Sigmoid colon (tissue), 6 donors: ENCODE measurements at regions not wholly inside any gene's neighbourhood (a gene's known extent, or its start where the extent isn't known, plus 50 kb on each side); places are given as distances from the start of the nearest gene placed in this dataset.

Source experiments
- DNase-seq: peaks from one replicate; pipeline ENCODE4 v3.0.0-alpha.2; 2019
- H3K27ac ChIP-seq, 4 donors: fragments of 200-600 bp; sonication (generic); one replicate each; pipeline ENCODE4 v1.5.1; 2016 to 2019; ENCODE audit warnings: mild to moderate bottlenecking in 1 of 4
- H3K27me3 ChIP-seq, 3 donors: fragments of 200-600 bp; sonication (generic); one replicate each; pipeline ENCODE4 v1.5.1; 2019; ENCODE audit warnings: mild to moderate bottlenecking in 1 of 3
- H3K36me3 ChIP-seq, 4 donors: fragments of 200-600 bp; sonication (generic); one replicate each; pipeline ENCODE4 v1.5.1; 2016 to 2019
- H3K4me1 ChIP-seq, 4 donors: fragments of 200-600 bp; sonication (generic); one replicate each; pipeline ENCODE4 v1.5.1; 2017 to 2019
- H3K4me3 ChIP-seq, 4 donors: fragments of 200-600 bp; sonication (generic); one replicate each; pipeline ENCODE4 v1.5.1; 2017 to 2019; ENCODE audit warnings: mild to moderate bottlenecking in 2 of 4, moderate library complexity in 1 of 4
- H3K9me3 ChIP-seq, 4 donors: fragments of 200-600 bp in 3 of 4; sonication (generic) in 3 of 4; one replicate each; pipeline versions ENCODE4 v1.5.1 to v1.6.1; 2013 to 2019
- EP300 ChIP-seq, 4 donors: sonication (generic); formaldehyde crosslinking; IDR thresholded peaks; one replicate each; pipeline ENCODE4 v1.6.1; 2017; ENCODE audit warnings: antibody characterized with exemption in 4 of 4
- POLR2A ChIP-seq, 2 donors: fragments of 450-650 bp; IDR thresholded peaks; one replicate each; pipeline ENCODE4 v1.6.1; 2016; ENCODE audit warnings: antibody characterized with exemption in 2 of 2, mild to moderate bottlenecking in 2 of 2, moderate library complexity in 2 of 2
- POLR2AphosphoS5 ChIP-seq, 4 donors: sonication (generic); formaldehyde crosslinking; IDR thresholded peaks; one replicate each; pipeline ENCODE4 v1.6.1; 2017; ENCODE audit warnings: antibody characterized with exemption in 4 of 4
- WGBS, 2 donors: extraction: QIAGEN DNeasy Blood & Tissue Kit; methylation state at CpG; one replicate each; pipeline ENCODE4 v1.1.7; 2013; 5-methylcytosine and 5-hydroxymethylcytosine counted together
- intact Hi-C: fragments of 100-400 bp; cut with DNase I; formaldehyde crosslinking; loops from one replicate; pipeline ENCODE4 v1.15.1; 2023
- TF ChIP-seq, protein P1 (sequence below), 4 experiments: fragments of 450-650 bp in 3 of 4; fragments of 200-600 bp in 1 of 4; IDR thresholded peaks; one replicate each; pipeline ENCODE4 v1.5.1; 2016 to 2019; ENCODE audit warnings: antibody characterized with exemption in 4 of 4, mild to moderate bottlenecking in 3 of 4, moderate library complexity in 2 of 4
- donor health status: healthy with polysubstance abuse.
- donor health status: healthy.

DNA sequence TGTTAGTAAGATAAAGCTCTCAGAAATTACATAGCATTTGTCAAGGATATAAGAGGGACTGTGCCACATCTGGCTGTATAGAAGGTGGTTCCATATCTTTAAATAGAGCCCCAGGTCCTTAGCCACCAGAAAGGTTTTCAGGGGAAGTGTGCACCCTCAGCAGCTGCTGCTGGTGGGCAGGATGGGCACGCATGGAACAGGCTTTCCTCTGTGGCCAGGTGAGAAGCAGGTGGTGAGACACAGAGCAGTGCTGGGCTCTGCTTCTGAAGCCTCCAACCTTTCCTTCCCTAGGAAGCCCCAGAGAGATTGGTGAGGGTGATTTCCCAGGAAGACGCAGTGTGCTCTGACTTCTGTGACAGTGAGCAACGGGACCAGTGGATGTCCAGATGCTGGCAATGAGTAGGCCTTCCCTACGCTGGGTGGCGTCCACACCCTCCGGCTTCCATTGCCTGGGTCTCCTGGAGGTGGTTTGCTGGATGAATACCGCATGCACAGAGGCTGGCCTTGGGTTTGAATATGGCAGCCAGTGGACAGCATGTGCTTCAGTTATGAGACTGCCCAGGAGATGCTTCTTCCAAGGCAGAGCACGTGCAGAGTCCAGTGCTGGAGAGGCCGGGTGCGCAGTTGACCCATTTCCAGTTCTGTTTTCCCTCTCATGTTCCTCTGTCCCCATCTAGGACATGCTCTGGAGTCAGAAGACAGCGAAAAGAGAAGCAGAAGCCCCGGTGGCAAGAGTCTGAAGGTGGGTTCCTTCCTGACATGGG is 52.7 kb upstream of the POLG start:
- H3K4me3 ChIP-seq = no peak overlapping the region
- no peak for TF ChIP-seq POLR2A (IDR thresholded peaks at IDR 0.05)
- TF ChIP-seq EP300 (IDR thresholded peaks at IDR 0.05) = no peak
- TF ChIP-seq POLR2AphosphoS5 (IDR thresholded peaks at IDR 0.05) = no peak
- TF ChIP-seq, protein P1, sequence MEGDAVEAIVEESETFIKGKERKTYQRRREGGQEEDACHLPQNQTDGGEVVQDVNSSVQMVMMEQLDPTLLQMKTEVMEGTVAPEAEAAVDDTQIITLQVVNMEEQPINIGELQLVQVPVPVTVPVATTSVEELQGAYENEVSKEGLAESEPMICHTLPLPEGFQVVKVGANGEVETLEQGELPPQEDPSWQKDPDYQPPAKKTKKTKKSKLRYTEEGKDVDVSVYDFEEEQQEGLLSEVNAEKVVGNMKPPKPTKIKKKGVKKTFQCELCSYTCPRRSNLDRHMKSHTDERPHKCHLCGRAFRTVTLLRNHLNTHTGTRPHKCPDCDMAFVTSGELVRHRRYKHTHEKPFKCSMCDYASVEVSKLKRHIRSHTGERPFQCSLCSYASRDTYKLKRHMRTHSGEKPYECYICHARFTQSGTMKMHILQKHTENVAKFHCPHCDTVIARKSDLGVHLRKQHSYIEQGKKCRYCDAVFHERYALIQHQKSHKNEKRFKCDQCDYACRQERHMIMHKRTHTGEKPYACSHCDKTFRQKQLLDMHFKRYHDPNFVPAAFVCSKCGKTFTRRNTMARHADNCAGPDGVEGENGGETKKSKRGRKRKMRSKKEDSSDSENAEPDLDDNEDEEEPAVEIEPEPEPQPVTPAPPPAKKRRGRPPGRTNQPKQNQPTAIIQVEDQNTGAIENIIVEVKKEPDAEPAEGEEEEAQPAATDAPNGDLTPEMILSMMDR (IDR thresholded peaks at IDR 0.05) = no peak
- H3K27ac ChIP-seq = no peak overlapping the region
- H3K4me1 ChIP-seq = peaks cover 0 to 12% (median 11%) of the 10 kb centered on the region in 4 donors
- H3K9me3 ChIP-seq = no peaks in the 10 kb centered on the region
- intact Hi-C loops = no loop called here
- no peaks in the 10 kb centered on the region for H3K36me3 ChIP-seq
- no peak for DNase-seq
- H3K27me3 ChIP-seq = peaks cover 0 to 14% (median 0%) of the 10 kb centered on the region in 3 donors
- 89 to 91% methylated on average over 12 of the region's 12 CpGs for WGBS, 2 donors

DNA sequence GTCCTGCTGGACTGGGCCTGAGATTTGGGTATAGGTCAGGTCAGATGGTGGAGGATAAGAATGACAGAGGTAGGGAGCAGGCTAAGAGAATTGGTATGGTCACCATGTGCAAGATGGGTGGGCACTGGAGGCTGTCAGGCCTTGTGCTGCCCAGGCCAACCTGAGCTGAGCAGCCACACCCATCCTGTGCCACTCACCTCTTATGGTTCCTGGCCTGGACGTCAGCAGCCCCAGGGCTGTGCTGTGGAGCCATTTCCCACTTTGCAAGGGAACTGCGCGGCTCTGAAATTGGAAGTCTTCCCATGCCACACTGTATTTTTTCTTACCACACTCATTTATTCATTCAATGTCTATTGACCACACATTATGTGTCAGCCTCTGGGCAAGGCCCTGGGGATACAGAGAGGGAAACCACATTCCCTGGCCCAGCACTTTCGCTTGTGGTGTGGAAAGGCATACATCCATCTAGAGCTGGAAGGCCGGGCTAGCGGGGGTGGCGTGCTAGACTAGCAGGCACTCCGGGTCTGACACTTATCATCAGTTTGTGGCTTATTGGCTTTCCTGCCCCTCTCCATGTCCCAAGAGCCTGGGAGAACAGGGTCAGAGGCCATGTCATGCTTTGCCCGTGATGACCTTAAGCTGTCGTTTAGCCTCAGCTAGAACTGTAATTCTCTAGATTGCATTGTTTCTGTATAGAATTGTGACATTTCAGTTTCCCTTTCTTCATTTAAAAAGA is 51.1 kb upstream of the POLG start:
- Histone ChIP-seq H3K4me1 (peaks cover 0 to 12% (median 11%) of the 10 kb centered on the region in 4 donors), H3K4me3 (no peak overlapping the region), H3K36me3 (no peaks in the 10 kb centered on the region), H3K9me3 (no peaks in the 10 kb centered on the region), H3K27ac (no peak overlapping the region), H3K27me3 (peaks cover 0 to 16% (median 0%) of the 10 kb centered on the region in 3 donors)
- WGBS, 2 donors = 89 to 92% methylated on average over 10 of the region's 10 CpGs
- TF ChIP-seq POLR2AphosphoS5 (IDR thresholded peaks at IDR 0.05) (no peak), EP300 (IDR thresholded peaks at IDR 0.05) (no peak), POLR2A (IDR thresholded peaks at IDR 0.05) (no peak)
- TF ChIP-seq, protein P1 (IDR thresholded peaks at IDR 0.05) = no peak
- DNase-seq = no peak
- intact Hi-C loops = no loop called here
